Neural cell (in vitro differentiated cells): ENCODE measurements at regions not wholly inside any gene's neighbourhood (a gene's known extent, or its start where the extent isn't known, plus 50 kb on each side); places are given as distances from the start of the nearest gene placed in this dataset.

Experiments used
- H2AFZ ChIP-seq: fragments of 200-600, 300-800 bp; sonication (generic), shearing (Covaris generic); 2 replicates; pipeline ENCODE4 v1.6.0; 2014; ENCODE audit warnings: low read depth, mild to moderate bottlenecking, antibody characterized with exemption, low read length, moderate library complexity
- H3F3A ChIP-seq: fragments of 200-600 bp; shearing (Covaris generic); 2 replicates; pipeline ENCODE4 v1.6.1; 2016; ENCODE audit warnings: mild to moderate bottlenecking, moderate library complexity, mixed read lengths, antibody characterized with exemption, low read length; ENCODE audit not compliant: insufficient read depth, poor library complexity, severe bottlenecking
- H3K27ac ChIP-seq: fragments of 200-600, 300-800 bp; sonication (generic), shearing (Covaris generic); 2 replicates; pipeline ENCODE4 v1.5.1; 2014; ENCODE audit warnings: mild to moderate bottlenecking, low read length, moderate library complexity
- H3K27me3 ChIP-seq: fragments of 300-800, 200-600 bp; sonication (generic), shearing (Covaris generic); 2 replicates; pipeline ENCODE4 v1.6.0; 2014; ENCODE audit warnings: mild to moderate bottlenecking, low read depth, low read length, moderate library complexity; ENCODE audit not compliant: insufficient read depth
- H3K36me3 ChIP-seq: fragments of 300-800, 200-600 bp; sonication (generic), shearing (Covaris generic); 2 replicates; pipeline ENCODE4 v1.5.1; 2014; ENCODE audit warnings: mild to moderate bottlenecking, antibody characterized with exemption, low read length, moderate library complexity; ENCODE audit not compliant: insufficient read depth
- H3K4me2 ChIP-seq: fragments of 300-800, 200-600 bp; sonication (generic), shearing (Covaris generic); 2 replicates; pipeline ENCODE4 v1.6.0; 2014; ENCODE audit warnings: mild to moderate bottlenecking, low read length
- H3K4me3 ChIP-seq: fragments of 300-800, 200-600 bp; sonication (generic), shearing (Covaris generic); 2 replicates; pipeline ENCODE4 v1.5.1; 2014; ENCODE audit warnings: mild to moderate bottlenecking, low read length, moderate library complexity
- H3K79me2 ChIP-seq: fragments of 200-600 bp; shearing (Covaris generic); replicated peaks from 2 replicates; pipeline ENCODE4 v1.6.0; 2014; ENCODE audit warnings: mild to moderate bottlenecking, low read length, moderate library complexity; ENCODE audit not compliant: insufficient read depth
- H3K9ac ChIP-seq: fragments of 300-800, 200-600 bp; sonication (generic), shearing (Covaris generic); 2 replicates; pipeline ENCODE4 v1.6.1; 2016; ENCODE audit warnings: mild to moderate bottlenecking, low read length, mixed read lengths
- H3K9me2 ChIP-seq: fragments of 200-600 bp; shearing (Covaris generic); 2 replicates; pipeline ENCODE4 v1.6.1; 2016; ENCODE audit warnings: mild to moderate bottlenecking, low read length, mixed read lengths; ENCODE audit not compliant: insufficient read depth
- H3K9me3 ChIP-seq: fragments of 200-600, 300-800 bp; sonication (generic), shearing (Covaris generic); 2 replicates; pipeline ENCODE4 v1.6.1; 2016; ENCODE audit warnings: mild to moderate bottlenecking, mixed run types, low read length, moderate library complexity, mixed read lengths
- H4K20me1 ChIP-seq: fragments of 200-600 bp; shearing (Covaris generic); 2 replicates; pipeline ENCODE4 v1.6.1; 2016; ENCODE audit warnings: mild to moderate bottlenecking, mixed run types; ENCODE audit not compliant: insufficient read depth
- EP300 ChIP-seq: fragments of 450-650 bp; conservative IDR thresholded peaks from 2 replicates; pipeline ENCODE4 v1.6.1; 2014; ENCODE audit warnings: antibody characterized with exemption, mild to moderate bottlenecking, moderate library complexity; ENCODE audit not compliant: poor library complexity, severe bottlenecking
- EZH2 ChIP-seq: fragments of 200-600, 300-800 bp; shearing (Covaris generic), sonication (generic); IDR thresholded peaks from 2 replicates; pipeline ENCODE4 v1.6.1; 2014; ENCODE audit warnings: antibody characterized with exemption, low read length, borderline replicate concordance, mild to moderate bottlenecking; ENCODE audit not compliant: insufficient read depth, poor library complexity, severe bottlenecking
- MXI1 ChIP-seq: fragments of 450-650 bp; conservative IDR thresholded peaks from 2 replicates; pipeline ENCODE4 v1.6.1; 2014; ENCODE audit warnings: antibody characterized with exemption, mild to moderate bottlenecking; ENCODE audit not compliant: poor library complexity, severe bottlenecking
- POLR2AphosphoS5 ChIP-seq: IDR thresholded peaks from 2 replicates; pipeline ENCODE4 v1.6.1; 2012
- RAD21 ChIP-seq: fragments of 450-650 bp; conservative IDR thresholded peaks from 2 replicates; pipeline ENCODE4 v1.6.1; 2014; ENCODE audit warnings: antibody characterized with exemption, mild to moderate bottlenecking, moderate library complexity
- SMC3 ChIP-seq: fragments of 450-650 bp; conservative IDR thresholded peaks from 2 replicates; pipeline ENCODE4 v1.6.1; 2014; ENCODE audit warnings: antibody characterized with exemption, mild to moderate bottlenecking, moderate library complexity; ENCODE audit not compliant: poor library complexity
- TAF1 ChIP-seq: IDR thresholded peaks from 2 replicates; pipeline ENCODE4 v1.6.1; 2012; ENCODE audit warnings: low read depth
- TF ChIP-seq, protein P1 (sequence below): fragments of 450-650 bp; IDR thresholded peaks from 2 replicates; pipeline ENCODE4 v1.5.1; 2014; ENCODE audit warnings: antibody characterized with exemption, mild to moderate bottlenecking, moderate library complexity; ENCODE audit not compliant: poor library complexity, severe bottlenecking
- TF ChIP-seq, protein P2 (sequence below): IDR thresholded peaks from 2 replicates; pipeline ENCODE4 v1.6.1; 2012; ENCODE audit warnings: borderline replicate concordance

DNA sequence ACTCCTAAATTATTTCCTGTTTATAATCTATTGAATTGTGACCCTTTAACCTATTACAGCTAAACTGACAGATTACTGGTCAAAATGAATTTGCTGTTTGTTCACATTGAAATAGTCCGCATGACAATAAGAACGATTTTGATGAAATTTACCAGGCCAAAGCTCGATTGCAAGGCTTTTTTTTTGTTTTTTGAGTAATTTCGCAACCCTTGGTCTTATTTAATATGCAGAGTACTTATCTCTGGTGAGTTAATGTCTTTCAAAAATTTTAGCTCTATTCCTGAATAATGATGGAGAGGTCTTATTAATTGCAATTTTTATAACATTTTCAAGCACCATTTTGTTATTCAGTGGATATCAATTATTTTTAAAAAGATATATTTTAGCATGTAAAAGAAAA, 362.4 kb downstream of the OTOL1 start:
- TF ChIP-seq EP300 (no peak), EZH2 (no peak), POLR2AphosphoS5 (no peak), SMC3 (no peak), MXI1 (no peak)
- TF ChIP-seq, protein P1, sequence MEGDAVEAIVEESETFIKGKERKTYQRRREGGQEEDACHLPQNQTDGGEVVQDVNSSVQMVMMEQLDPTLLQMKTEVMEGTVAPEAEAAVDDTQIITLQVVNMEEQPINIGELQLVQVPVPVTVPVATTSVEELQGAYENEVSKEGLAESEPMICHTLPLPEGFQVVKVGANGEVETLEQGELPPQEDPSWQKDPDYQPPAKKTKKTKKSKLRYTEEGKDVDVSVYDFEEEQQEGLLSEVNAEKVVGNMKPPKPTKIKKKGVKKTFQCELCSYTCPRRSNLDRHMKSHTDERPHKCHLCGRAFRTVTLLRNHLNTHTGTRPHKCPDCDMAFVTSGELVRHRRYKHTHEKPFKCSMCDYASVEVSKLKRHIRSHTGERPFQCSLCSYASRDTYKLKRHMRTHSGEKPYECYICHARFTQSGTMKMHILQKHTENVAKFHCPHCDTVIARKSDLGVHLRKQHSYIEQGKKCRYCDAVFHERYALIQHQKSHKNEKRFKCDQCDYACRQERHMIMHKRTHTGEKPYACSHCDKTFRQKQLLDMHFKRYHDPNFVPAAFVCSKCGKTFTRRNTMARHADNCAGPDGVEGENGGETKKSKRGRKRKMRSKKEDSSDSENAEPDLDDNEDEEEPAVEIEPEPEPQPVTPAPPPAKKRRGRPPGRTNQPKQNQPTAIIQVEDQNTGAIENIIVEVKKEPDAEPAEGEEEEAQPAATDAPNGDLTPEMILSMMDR, result no peak
- TF ChIP-seq, protein P2, sequence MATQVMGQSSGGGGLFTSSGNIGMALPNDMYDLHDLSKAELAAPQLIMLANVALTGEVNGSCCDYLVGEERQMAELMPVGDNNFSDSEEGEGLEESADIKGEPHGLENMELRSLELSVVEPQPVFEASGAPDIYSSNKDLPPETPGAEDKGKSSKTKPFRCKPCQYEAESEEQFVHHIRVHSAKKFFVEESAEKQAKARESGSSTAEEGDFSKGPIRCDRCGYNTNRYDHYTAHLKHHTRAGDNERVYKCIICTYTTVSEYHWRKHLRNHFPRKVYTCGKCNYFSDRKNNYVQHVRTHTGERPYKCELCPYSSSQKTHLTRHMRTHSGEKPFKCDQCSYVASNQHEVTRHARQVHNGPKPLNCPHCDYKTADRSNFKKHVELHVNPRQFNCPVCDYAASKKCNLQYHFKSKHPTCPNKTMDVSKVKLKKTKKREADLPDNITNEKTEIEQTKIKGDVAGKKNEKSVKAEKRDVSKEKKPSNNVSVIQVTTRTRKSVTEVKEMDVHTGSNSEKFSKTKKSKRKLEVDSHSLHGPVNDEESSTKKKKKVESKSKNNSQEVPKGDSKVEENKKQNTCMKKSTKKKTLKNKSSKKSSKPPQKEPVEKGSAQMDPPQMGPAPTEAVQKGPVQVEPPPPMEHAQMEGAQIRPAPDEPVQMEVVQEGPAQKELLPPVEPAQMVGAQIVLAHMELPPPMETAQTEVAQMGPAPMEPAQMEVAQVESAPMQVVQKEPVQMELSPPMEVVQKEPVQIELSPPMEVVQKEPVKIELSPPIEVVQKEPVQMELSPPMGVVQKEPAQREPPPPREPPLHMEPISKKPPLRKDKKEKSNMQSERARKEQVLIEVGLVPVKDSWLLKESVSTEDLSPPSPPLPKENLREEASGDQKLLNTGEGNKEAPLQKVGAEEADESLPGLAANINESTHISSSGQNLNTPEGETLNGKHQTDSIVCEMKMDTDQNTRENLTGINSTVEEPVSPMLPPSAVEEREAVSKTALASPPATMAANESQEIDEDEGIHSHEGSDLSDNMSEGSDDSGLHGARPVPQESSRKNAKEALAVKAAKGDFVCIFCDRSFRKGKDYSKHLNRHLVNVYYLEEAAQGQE, result no peak
- Histone ChIP-seq H2AFZ (no peak overlapping the region), H3K9ac (no peak overlapping the region), H3K4me2 (no peak overlapping the region), H3K9me2 (no peaks in the 10 kb centered on the region), H3F3A (no peaks in the 10 kb centered on the region), H3K79me2 (no peaks in the 10 kb centered on the region), H3K9me3 (no peaks in the 10 kb centered on the region), H3K27me3 (no peaks in the 10 kb centered on the region), H4K20me1 (no peaks in the 10 kb centered on the region), H3K36me3 (no peaks in the 10 kb centered on the region), H3K4me3 (no peak overlapping the region), H3K27ac (no peak overlapping the region)

DNA sequence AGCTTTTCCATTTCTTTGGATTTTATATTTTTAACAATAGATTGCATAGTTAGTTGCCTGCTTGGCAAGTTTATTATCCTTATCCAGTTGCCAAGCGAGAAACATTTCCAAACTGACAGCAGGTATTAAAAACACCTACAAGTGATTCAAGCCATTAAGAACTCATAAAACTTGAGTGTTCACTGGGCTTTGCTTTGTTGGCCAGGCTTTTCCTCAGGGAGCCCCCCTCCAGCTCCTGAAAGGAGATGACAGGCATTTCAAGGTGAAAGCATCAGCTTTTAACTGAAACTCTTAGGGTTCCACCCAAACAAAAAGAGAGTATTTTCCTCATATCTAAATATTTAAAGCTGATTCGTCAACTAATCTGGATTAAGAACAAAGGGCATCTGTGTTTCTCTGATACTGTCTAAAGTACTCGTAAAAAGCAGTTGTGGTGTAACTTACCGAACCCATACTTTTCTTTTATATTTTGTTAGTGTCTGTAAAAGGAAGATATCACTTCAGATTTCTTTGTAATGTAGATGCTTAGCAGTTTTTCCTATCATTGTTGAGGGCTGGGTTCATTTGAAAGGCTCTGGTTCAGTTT, 363.4 kb downstream of the OTOL1 start:
- TF ChIP-seq, protein P1, result no peak
- no peak for TF ChIP-seq SMC3
- TF ChIP-seq EZH2, result no peak
- no peak for TF ChIP-seq RAD21
- TF ChIP-seq POLR2AphosphoS5, result no peak
- no peak for TF ChIP-seq TAF1
- TF ChIP-seq MXI1, result no peak
- TF ChIP-seq, protein P2, result no peak
- TF ChIP-seq EP300, result no peak
- Histone ChIP-seq H3K9me3 (no peaks in the 10 kb centered on the region), H3K27me3 (no peaks in the 10 kb centered on the region), H3K4me3 (no peak overlapping the region), H3K27ac (no peak overlapping the region), H2AFZ (no peak overlapping the region), H3K9me2 (no peaks in the 10 kb centered on the region), H3K9ac (no peak overlapping the region), H4K20me1 (no peaks in the 10 kb centered on the region), H3K79me2 (no peaks in the 10 kb centered on the region), H3F3A (no peaks in the 10 kb centered on the region), H3K4me2 (no peak overlapping the region), H3K36me3 (no peaks in the 10 kb centered on the region)
